GM04504 (cell line): ENCODE measurements at regions not wholly inside any gene's neighbourhood (a gene's known extent, or its start where the extent isn't known, plus 50 kb on each side); places are given as distances from the start of the nearest gene placed in this dataset.

ENCODE experiments used
- DNase-seq: peaks from one replicate; pipeline ENCODE4 v3.0.0-alpha.2; 2012; ENCODE audit warnings: low read depth

- DNase-seq = peak; percentile 36
Observed at GRCh38 chr18:54100920-54101470, 123.5 kb downstream of the MBD2 start.

- no peak for DNase-seq
Observed at GRCh38 chr18:54100466-54100865, 124.0 kb downstream of the MBD2 start.

DNA sequence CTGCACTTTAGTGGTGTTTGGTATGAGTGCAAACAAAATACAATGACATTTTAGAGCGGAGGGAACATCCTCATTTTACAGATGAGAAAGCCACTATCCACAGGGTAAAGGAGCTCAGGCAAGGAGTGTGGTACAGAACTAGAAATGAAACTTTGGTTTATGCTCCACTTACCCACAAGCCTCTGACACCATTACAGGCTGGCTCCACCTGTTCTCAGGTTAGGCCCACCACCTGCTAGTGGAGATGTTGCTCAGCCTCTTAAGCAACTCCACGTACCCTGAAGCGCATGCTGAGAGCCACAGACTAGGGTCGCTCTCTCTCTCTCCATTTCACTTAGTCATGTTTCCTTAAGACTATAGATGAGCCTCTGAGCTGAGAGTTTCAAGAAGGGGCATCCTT, 130.0 kb downstream of the MBD2 start:
- no peak for DNase-seq

GRCh38 chr18:54090856-54091255, 133.6 kb downstream of the MBD2 start:
- DNase-seq = no peak

GRCh38 chr18:54089749-54090459, 134.6 kb downstream of the MBD2 start:
- DNase-seq = no peak

DNA sequence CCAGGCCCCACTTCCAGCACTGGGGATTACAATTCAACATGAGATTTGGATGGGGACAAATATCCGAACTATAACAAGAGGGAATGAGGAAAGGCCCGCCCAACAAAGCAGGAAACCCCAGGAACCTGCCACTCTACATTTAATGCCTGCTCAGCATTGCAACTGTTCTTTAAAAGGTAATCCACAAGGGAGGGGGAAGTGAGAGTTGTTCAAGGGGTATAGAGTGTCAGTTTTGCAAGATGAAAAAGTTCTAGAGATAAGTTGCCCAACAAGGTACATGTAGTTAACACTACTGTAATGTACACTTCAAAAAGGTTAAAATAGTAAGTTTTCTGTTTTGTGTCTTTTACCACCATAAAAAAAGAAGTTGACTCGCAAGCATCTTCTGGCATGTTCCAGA, 137.6 kb downstream of the MBD2 start:
- DNase-seq = no peak

- DNase-seq = no peak
Observed at GRCh38 chr18:54086046-54086802, 138.2 kb downstream of the MBD2 start.

GRCh38 chr18:54080858-54081257, 143.6 kb downstream of the MBD2 start:
- DNase-seq = no peak

DNA sequence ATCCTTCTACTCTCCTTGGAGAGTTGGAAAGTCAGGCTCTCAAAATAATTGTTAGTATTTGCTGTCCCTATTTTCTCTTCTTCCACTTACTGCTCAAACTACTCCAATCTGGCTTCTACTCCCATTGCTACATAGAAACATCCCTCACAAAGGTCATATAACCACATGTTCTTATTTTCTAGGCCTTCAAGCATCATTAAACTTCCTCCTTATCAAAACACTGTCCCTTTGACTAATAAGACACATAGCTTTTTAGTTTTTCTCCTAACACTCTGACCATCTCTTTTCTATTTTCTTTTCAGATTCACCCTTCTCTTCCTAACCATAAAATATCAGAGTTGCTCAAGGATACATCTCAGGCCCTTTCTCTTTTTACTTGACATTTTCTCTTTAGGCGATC, 148.3 kb downstream of the MBD2 start:
- no peak for DNase-seq

- DNase-seq = no peak
Observed at GRCh38 chr18:54075689-54076088, 148.8 kb downstream of the MBD2 start.

DNA sequence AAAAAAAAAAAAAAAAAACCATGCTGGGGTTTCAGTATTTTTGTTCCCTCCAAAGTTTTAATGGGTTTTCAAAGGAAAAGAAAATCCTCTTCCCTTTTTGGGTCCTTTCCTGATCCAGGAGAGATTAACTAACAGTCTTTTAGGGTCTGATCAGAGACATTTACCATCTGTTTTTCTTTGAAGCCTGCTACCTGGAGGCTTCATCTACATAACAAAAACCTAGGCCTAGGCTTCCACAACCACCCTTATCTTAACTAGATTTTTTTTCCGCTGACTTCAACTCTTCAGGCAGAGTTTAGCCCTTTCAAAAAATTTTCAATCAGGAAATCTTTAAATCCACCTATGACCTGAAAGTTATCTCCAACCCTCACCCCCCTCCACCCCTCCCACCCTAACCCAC, 154.7 kb downstream of the MBD2 start:
- no peak for DNase-seq

DNA sequence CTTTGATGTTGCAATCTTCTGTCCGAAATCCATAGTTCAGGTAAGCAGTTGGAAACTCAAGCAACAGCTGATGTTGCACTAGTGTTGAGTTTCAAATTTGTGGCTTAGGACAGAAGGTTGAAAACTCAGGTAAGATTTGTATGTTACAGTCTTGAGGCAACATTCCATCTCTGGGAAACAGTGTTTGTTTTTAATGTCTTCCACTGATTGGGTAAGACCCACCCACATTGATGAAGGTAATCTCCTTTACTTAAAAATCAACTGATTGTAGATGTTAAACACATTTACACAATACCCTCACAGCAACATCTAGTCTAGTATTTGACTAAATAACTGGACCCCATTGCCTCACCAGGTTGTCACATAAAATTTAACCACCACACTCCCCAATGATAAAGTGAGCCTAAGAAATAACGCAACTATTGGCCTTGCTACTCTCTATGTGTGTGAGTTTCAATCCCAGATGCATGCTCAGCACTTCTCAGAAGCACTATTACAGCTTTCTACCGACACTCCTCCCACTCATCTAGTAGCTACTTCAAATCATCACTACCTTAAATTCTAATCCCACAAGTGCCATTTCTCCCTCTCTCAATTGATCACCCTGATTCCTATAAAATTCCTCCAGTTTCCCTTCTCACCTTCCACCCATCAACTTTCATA, 164.0 kb downstream of the MBD2 start:
- DNase-seq = no peak

- DNase-seq = no peak
Observed at GRCh38 chr18:54052732-54053429, 171.6 kb downstream of the MBD2 start.

- no peak for DNase-seq
Observed at GRCh38 chr18:54052259-54052658, 172.2 kb downstream of the MBD2 start.

DNA sequence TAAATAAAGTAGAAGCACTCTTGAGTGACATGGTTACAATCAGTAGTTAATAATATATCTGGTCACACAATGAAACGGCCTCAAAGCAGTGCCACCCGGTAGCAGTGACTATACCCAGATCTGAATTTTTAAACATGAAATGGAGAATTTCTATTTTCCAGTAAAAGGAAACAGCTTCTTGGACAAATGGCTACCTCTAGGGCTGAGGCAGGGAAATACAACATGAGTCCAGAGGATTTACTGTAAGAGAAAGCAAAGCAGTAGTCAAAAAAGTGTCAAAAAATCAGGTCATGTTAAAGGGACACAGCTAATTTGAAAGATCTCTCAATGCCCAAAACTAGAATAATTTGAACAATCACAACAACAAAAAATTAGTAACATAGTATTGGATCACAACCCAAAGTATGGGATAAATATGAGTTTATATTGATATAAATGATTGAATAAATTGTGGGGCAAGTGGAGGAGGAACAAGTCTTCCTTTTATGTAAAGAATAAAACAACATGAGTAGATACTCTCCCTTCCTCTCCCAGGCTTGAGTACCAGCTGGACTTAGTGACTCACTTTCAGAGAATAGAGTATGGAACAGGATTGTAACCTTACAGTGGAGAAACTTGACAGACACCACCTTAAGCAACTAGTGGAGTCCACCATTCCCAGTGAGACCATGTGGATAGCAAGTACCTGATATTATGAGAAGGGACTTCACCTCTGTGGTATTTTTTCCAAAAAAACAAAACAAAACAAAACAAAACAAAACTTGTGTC, 180.8 kb downstream of the MBD2 start:
- no peak for DNase-seq

GRCh38 chr18:54035927-54036326, 188.5 kb downstream of the MBD2 start:
- no peak for DNase-seq

GRCh38 chr18:54033052-54033451, 191.4 kb downstream of the MBD2 start:
- no peak for DNase-seq

- DNase-seq = no peak
Observed at GRCh38 chr18:54032412-54032811, 192.1 kb downstream of the MBD2 start.

- DNase-seq = no peak
Observed at GRCh38 chr18:54031243-54031642, 193.2 kb downstream of the MBD2 start.

DNA sequence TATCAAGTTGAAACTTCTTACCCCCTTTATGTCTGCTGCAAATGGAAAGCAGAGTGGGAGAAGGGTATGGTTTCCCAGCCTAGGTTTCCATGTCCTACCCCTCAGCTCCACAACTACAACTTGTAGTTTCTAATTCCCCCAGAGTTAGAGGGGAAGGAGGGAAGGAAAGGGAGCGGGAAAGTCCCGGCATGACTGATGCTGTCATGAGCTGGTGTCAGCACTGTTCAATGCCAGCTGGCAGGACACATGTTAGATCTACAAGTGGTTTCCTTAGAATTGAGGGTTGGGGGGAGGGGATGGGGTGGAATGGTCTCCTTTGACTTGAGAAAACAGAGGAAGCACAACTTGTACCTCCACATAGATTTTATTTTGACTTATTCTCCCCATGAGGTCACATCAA, 194.0 kb downstream of the MBD2 start:
- no peak for DNase-seq

- no peak for DNase-seq
Observed at GRCh38 chr18:54023471-54023870, 201.0 kb downstream of the MBD2 start.

DNA sequence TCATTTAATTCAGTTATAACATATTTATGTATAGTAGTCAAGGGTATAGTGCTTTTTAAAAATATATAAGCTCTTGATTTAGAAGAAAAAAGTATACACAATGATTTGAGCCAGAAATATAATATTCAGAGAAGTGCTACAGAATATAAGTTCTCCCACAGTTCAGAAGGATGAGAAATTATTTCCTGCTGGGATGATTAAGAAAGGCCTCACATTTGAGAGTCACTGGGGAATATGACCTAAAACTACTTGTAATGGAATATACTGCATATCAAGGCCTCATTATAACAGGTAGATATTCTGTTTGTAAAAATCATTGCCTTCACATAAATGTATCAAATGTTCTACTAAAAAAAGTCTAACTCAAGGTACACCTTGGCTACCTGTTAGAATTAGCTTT, 203.5 kb downstream of the MBD2 start:
- no peak for DNase-seq
